ENCODE measurements at regions not wholly inside any gene's neighbourhood (a gene's known extent, or its start where the extent isn't known, plus 50 kb on each side); places are given as distances from the start of the nearest gene placed in this dataset.

DNA sequence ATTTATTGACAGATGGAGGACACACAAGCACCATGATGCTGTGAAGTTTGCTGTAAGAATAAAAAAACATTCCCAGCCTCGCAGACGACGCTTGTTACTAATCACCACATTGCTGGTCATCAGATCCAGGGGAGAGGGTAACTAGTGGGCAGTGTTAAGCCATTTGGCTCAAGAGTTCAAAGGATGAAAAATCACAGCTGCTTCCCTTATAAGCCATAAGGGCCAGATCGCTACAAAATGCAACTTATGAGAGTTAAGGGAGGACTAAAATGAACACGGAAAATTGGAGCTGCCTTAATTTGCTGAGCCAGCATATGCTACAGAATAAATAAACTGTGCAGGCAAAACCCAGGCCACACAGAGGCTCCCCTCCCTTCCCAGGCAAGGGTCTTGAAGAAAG lies 522.6 kb downstream of the TDRD15 start:
- Histone ChIP-seq H3K36me3 (ENCODE audit: insufficient read depth, insufficient read length, low read length) (no peaks in the 10 kb centered on the region), H3K4me1 (ENCODE audit: insufficient read depth, insufficient read length) (no peaks in the 10 kb centered on the region), H3K4me3 (ENCODE audit: insufficient read length, low read depth) (no peak overlapping the region), H3K9me3 (ENCODE audit: insufficient read depth, low read length) (no peaks in the 10 kb centered on the region), H3K27me3 (ENCODE audit: insufficient read depth, insufficient read length) (no peaks in the 10 kb centered on the region), H3K9ac (ENCODE audit: insufficient read length, low read depth) (no peak overlapping the region)
- no peak for DNase-seq (ENCODE audit: low read depth, low spot score)
- TF ChIP-seq ZNF274 (IDR thresholded peaks at IDR 0.05; ENCODE audit: low read depth, low read length) (no peak), YY1 (IDR thresholded peaks at IDR 0.05; ENCODE audit: insufficient read depth, insufficient read length) (no peak), SUZ12 (IDR thresholded peaks at IDR 0.05; ENCODE audit: extremely low read depth, insufficient read depth, insufficient read length) (no peak)

DNA sequence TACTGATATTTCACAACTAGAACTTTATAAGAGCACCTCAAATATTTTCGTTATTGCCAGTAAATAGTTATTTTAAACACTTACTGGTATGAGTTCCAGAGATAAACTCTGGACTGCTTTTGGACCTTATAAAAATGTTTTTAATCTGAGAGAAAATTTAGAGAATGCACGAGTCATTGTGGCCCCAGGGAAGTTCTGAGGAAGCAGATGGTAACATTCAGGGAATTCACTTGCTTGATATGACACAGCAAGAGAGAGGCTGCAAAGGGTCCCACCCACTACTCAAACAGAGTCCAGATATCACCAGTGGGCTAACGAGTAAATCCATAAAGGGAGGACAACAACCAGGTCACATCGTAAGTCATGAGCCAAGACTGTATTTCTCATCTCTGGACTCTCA lies 526.8 kb downstream of the TDRD15 start:
- H3K4me3 ChIP-seq (ENCODE audit: insufficient read length, low read depth), result no peak overlapping the region
- TF ChIP-seq ZNF274 (IDR thresholded peaks at IDR 0.05; ENCODE audit: low read depth, low read length) (no peak), SUZ12 (IDR thresholded peaks at IDR 0.05; ENCODE audit: extremely low read depth, insufficient read depth, insufficient read length) (no peak), YY1 (IDR thresholded peaks at IDR 0.05; ENCODE audit: insufficient read depth, insufficient read length) (no peak)
- no peaks in the 10 kb centered on the region for H3K9me3 ChIP-seq (ENCODE audit: insufficient read depth, low read length)
- no peaks in the 10 kb centered on the region for H3K36me3 ChIP-seq (ENCODE audit: insufficient read depth, insufficient read length, low read length)
- H3K27me3 ChIP-seq (ENCODE audit: insufficient read depth, insufficient read length), result no peaks in the 10 kb centered on the region
- no peaks in the 10 kb centered on the region for H3K4me1 ChIP-seq (ENCODE audit: insufficient read depth, insufficient read length)
- no peak overlapping the region for H3K9ac ChIP-seq (ENCODE audit: insufficient read length, low read depth)
- no peak for DNase-seq (ENCODE audit: low read depth, low spot score)

DNA sequence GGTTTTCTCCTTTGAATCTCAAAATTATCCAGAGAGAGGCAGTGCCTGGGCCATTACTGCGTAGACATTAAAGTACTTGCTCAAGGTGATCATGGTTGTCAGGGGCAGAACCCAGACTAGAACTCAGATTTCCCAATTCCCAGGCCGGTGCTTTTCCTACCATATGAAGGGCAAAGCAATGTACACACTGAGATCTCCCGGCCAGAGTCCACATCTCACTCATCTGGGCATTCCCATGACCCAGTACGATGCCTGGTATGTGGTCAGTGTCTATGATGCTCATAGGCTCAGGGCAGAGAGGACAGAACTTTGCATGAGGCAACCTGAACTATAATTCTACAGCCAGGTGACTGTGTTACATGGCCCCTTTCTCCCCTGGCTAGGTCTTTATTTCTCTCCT lies 531.4 kb downstream of the TDRD15 start:
- Histone ChIP-seq H3K4me3 (ENCODE audit: insufficient read length, low read depth) (no peak overlapping the region), H3K9ac (ENCODE audit: insufficient read length, low read depth) (no peak overlapping the region), H3K36me3 (ENCODE audit: insufficient read depth, insufficient read length, low read length) (no peaks in the 10 kb centered on the region), H3K9me3 (ENCODE audit: insufficient read depth, low read length) (no peaks in the 10 kb centered on the region), H3K4me1 (ENCODE audit: insufficient read depth, insufficient read length) (peaks cover 2% of the 10 kb centered on the region), H3K27me3 (ENCODE audit: insufficient read depth, insufficient read length) (no peaks in the 10 kb centered on the region)
- DNase-seq (ENCODE audit: low read depth, low spot score), result no peak
- TF ChIP-seq YY1 (IDR thresholded peaks at IDR 0.05; ENCODE audit: insufficient read depth, insufficient read length) (no peak), SUZ12 (IDR thresholded peaks at IDR 0.05; ENCODE audit: extremely low read depth, insufficient read depth, insufficient read length) (no peak), ZNF274 (IDR thresholded peaks at IDR 0.05; ENCODE audit: low read depth, low read length) (no peak)

DNA sequence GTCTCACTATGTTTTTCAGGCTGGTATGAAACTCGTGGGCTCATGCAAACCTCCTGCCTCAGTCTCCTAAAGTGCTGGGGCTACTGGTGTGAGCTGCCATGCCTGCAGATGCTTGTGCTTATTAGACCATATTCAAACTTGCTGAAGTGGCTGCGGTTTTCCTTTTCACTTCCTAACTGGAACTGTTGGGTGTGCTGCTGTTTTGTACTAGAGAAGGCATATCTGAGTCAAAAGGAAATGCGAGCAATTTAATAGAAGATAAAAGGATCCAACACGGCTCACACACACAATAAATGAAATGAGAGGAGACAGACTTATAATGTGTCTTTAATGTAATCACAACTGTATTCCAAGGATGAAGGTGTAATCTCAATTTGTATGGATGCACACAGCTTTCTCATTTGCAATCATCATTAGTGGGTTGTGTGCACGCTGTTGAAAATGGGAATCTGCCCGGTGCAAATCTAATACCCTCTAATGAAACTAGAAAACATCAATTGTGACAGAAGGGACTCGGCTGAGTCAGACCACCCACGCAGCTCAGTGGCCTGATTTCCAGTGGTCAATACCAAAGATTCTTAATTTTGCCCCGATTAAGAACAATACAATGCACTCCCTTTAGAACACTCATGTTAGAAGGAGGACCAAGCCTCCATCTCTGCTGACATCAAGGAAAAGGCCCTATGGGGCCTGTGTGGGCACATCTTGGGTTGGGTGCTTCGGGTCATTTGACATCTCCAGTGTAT lies 532.7 kb downstream of the TDRD15 start:
- peaks cover 2% of the 10 kb centered on the region for H3K4me1 ChIP-seq (ENCODE audit: insufficient read depth, insufficient read length)
- H3K4me3 ChIP-seq (ENCODE audit: insufficient read length, low read depth), result no peak overlapping the region
- no peak overlapping the region for H3K9ac ChIP-seq (ENCODE audit: insufficient read length, low read depth)
- H3K27me3 ChIP-seq (ENCODE audit: insufficient read depth, insufficient read length), result no peaks in the 10 kb centered on the region
- no peaks in the 10 kb centered on the region for H3K9me3 ChIP-seq (ENCODE audit: insufficient read depth, low read length)
- TF ChIP-seq ZNF274 (IDR thresholded peaks at IDR 0.05; ENCODE audit: low read depth, low read length), result no peak
- TF ChIP-seq SUZ12 (IDR thresholded peaks at IDR 0.05; ENCODE audit: extremely low read depth, insufficient read depth, insufficient read length), result no peak
- no peak for TF ChIP-seq YY1 (IDR thresholded peaks at IDR 0.05; ENCODE audit: insufficient read depth, insufficient read length)
- H3K36me3 ChIP-seq (ENCODE audit: insufficient read depth, insufficient read length, low read length), result no peaks in the 10 kb centered on the region
- DNase-seq (ENCODE audit: low read depth, low spot score), result no peak

DNA sequence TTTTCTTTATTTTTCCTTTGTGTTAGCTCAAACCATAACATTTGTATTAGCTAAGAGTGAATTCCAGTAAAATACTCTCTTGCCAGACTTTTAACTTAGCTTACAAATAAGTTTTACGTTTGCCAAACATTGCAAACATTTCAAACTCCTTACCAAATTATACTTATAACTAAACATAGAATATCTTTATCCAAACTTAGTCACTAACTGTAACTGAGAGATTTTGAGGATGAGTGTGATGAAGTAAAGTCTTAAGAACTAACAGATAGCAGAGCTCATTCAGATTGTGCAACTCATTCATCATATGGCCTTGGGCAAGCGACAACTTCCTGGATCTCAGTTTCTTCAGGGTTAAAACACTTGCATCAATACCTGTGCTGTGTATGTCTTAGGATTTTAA lies 533.7 kb downstream of the TDRD15 start:
- no peaks in the 10 kb centered on the region for H3K36me3 ChIP-seq (ENCODE audit: insufficient read depth, insufficient read length, low read length)
- no peaks in the 10 kb centered on the region for H3K9me3 ChIP-seq (ENCODE audit: insufficient read depth, low read length)
- no peaks in the 10 kb centered on the region for H3K27me3 ChIP-seq (ENCODE audit: insufficient read depth, insufficient read length)
- H3K4me1 ChIP-seq (ENCODE audit: insufficient read depth, insufficient read length), result peaks cover 2% of the 10 kb centered on the region
- no peak for DNase-seq (ENCODE audit: low read depth, low spot score)
- H3K9ac ChIP-seq (ENCODE audit: insufficient read length, low read depth), result no peak overlapping the region
- TF ChIP-seq YY1 (IDR thresholded peaks at IDR 0.05; ENCODE audit: insufficient read depth, insufficient read length), result no peak
- TF ChIP-seq SUZ12 (IDR thresholded peaks at IDR 0.05; ENCODE audit: extremely low read depth, insufficient read depth, insufficient read length), result no peak
- TF ChIP-seq ZNF274 (IDR thresholded peaks at IDR 0.05; ENCODE audit: low read depth, low read length), result no peak
- no peak overlapping the region for H3K4me3 ChIP-seq (ENCODE audit: insufficient read length, low read depth)

DNA sequence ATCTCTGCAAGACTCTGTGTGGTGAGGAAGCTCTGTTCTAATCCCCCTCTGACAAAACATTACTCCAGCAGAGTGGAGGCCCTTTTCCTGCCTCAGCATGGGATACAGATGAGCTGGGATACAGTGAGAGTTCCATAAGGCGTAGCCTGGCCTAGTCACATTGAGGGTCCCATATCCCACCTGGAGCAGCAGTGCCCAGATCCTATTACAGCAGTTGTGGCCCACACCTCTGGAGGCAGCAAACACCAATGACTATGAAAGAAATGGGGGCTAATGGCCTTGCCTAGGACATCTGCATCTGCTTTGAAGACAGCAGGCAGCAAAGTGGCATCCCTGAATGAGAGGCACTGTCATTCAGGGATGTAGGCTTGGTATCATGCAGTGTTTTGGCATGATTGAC lies 534.5 kb downstream of the TDRD15 start:
- H3K4me1 ChIP-seq (ENCODE audit: insufficient read depth, insufficient read length), result peaks cover 2% of the 10 kb centered on the region
- DNase-seq (ENCODE audit: low read depth, low spot score), result no peak
- H3K9ac ChIP-seq (ENCODE audit: insufficient read length, low read depth), result no peak overlapping the region
- H3K9me3 ChIP-seq (ENCODE audit: insufficient read depth, low read length), result no peaks in the 10 kb centered on the region
- H3K36me3 ChIP-seq (ENCODE audit: insufficient read depth, insufficient read length, low read length), result no peaks in the 10 kb centered on the region
- TF ChIP-seq SUZ12 (IDR thresholded peaks at IDR 0.05; ENCODE audit: extremely low read depth, insufficient read depth, insufficient read length) (no peak), ZNF274 (IDR thresholded peaks at IDR 0.05; ENCODE audit: low read depth, low read length) (no peak), YY1 (IDR thresholded peaks at IDR 0.05; ENCODE audit: insufficient read depth, insufficient read length) (no peak)
- H3K4me3 ChIP-seq (ENCODE audit: insufficient read length, low read depth), result no peak overlapping the region
- no peaks in the 10 kb centered on the region for H3K27me3 ChIP-seq (ENCODE audit: insufficient read depth, insufficient read length)

DNA sequence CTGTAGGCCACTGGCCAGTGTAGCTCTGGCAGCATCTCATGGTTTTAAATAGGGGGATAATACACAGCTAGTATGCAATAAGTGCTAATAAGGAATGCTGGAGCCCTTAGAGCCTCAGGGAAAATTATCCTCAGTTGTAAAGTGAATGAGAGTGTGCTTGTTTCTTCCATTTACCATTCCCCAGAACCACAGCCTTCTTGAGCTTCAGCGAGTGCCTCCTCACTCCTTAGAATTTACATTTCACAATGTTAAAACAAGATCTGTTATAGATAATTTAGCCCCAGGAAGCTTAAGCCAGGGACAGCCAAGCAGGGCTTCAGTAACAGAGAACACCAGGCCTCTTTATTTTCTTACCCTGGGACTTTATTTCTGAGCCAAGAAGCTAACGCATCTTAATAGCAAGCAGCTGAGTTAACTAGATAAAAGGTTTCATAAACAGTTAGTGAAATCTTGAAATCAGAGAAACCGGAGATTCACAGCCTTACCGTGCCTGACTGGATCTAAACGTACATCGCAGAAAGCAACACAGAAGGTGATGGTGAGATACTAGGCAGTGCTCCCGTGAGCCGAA lies 535.2 kb downstream of the TDRD15 start:
- no peaks in the 10 kb centered on the region for H3K27me3 ChIP-seq (ENCODE audit: insufficient read depth, insufficient read length)
- H3K36me3 ChIP-seq (ENCODE audit: insufficient read depth, insufficient read length, low read length), result no peaks in the 10 kb centered on the region
- H3K9ac ChIP-seq (ENCODE audit: insufficient read length, low read depth), result no peak overlapping the region
- H3K4me1 ChIP-seq (ENCODE audit: insufficient read depth, insufficient read length), result peaks cover 2% of the 10 kb centered on the region
- H3K4me3 ChIP-seq (ENCODE audit: insufficient read length, low read depth), result no peak overlapping the region
- TF ChIP-seq SUZ12 (IDR thresholded peaks at IDR 0.05; ENCODE audit: extremely low read depth, insufficient read depth, insufficient read length), result no peak
- no peak for TF ChIP-seq YY1 (IDR thresholded peaks at IDR 0.05; ENCODE audit: insufficient read depth, insufficient read length)
- no peak for TF ChIP-seq ZNF274 (IDR thresholded peaks at IDR 0.05; ENCODE audit: low read depth, low read length)
- no peak for DNase-seq (ENCODE audit: low read depth, low spot score)
- no peaks in the 10 kb centered on the region for H3K9me3 ChIP-seq (ENCODE audit: insufficient read depth, low read length)
